Choroid plexus epithelial cell (primary cell): ENCODE measurements at regions not wholly inside any gene's neighbourhood (a gene's known extent, or its start where the extent isn't known, plus 50 kb on each side); places are given as distances from the start of the nearest gene placed in this dataset.
"Not testable (repeated sequence)": the region's sequence is repeated elsewhere in the genome, so short reads cannot be mapped to it uniquely, and the experiment has no call there.

Source experiments
- DNase-seq: peaks from one replicate; pipeline ENCODE4 v3.0.0-alpha.2; 2010; ENCODE audit warnings: low read depth
- H3K4me3 ChIP-seq: 2 replicates; pipeline ENCODE4 v1.5.1; 2011; ENCODE audit warnings: low read depth, mild to moderate bottlenecking, control low read depth, low read length, moderate library complexity
- CTCF ChIP-seq: conservative IDR thresholded peaks from 2 replicates; pipeline ENCODE4 v1.5.1; 2011; ENCODE audit warnings: low read depth, mild to moderate bottlenecking, control low read depth, inconsistent platforms, low read length, moderate library complexity

GRCh38 chr11:104781719-104782376 lies 116.4 kb downstream of the CASP12 start:
- TF ChIP-seq CTCF = no peak
- H3K4me3 ChIP-seq = no peak overlapping the region
- DNase-seq = no peak

- no peak for DNase-seq
- TF ChIP-seq CTCF = no peak
Observed at GRCh38 chr11:104781037-104781436, 117.2 kb downstream of the CASP12 start.

GRCh38 chr11:104776501-104777170 lies 121.6 kb downstream of the CASP12 start:
- H3K4me3 ChIP-seq = no peak overlapping the region
- TF ChIP-seq CTCF = no peak
- DNase-seq = peak; percentile 26

More at GRCh38 chr11:104781037-104781436, 117.2 kb downstream of the CASP12 start:
- no peak overlapping the region for H3K4me3 ChIP-seq

- no peak for TF ChIP-seq CTCF
- no peak for DNase-seq
- H3K4me3 ChIP-seq = no peak overlapping the region
Observed at GRCh38 chr11:104774578-104774977, 123.7 kb downstream of the CASP12 start.

- peak; percentile 95 for DNase-seq
- TF ChIP-seq CTCF = no peak
- H3K4me3 ChIP-seq = no peak overlapping the region
Observed at GRCh38 chr11:104772806-104773241, 125.4 kb downstream of the CASP12 start.

GRCh38 chr11:104771763-104772162 lies 126.5 kb downstream of the CASP12 start:
- DNase-seq = peak; percentile 23
- H3K4me3 ChIP-seq = no peak overlapping the region

GRCh38 chr11:104771046-104771445 lies 127.2 kb downstream of the CASP12 start:
- not testable (repeated sequence) for H3K4me3 ChIP-seq, DNase-seq

More at GRCh38 chr11:104771763-104772162, 126.5 kb downstream of the CASP12 start:
- TF ChIP-seq CTCF = no peak
